OCI-LY7 (cell line): ENCODE measurements at regions not wholly inside any gene's neighbourhood (a gene's known extent, or its start where the extent isn't known, plus 50 kb on each side); places are given as distances from the start of the nearest gene placed in this dataset.

ENCODE experiments used
- EZH2phosphoT487 ChIP-seq: fragments of 200-600 bp; sonication (generic); IDR thresholded peaks from 2 replicates; pipeline ENCODE4 v1.6.1; 2018; ENCODE audit warnings: low read depth, borderline replicate concordance, mild to moderate bottlenecking, mixed run types, antibody characterized with exemption, low read length, moderate library complexity, mixed read lengths
- TF ChIP-seq, protein P1 (sequence below): fragments of 200-600 bp; sonication (generic); conservative IDR thresholded peaks from 2 replicates; pipeline ENCODE4 v1.5.1; 2014; ENCODE audit warnings: mild to moderate bottlenecking, antibody characterized with exemption, low read length, moderate library complexity, mixed read lengths

DNA sequence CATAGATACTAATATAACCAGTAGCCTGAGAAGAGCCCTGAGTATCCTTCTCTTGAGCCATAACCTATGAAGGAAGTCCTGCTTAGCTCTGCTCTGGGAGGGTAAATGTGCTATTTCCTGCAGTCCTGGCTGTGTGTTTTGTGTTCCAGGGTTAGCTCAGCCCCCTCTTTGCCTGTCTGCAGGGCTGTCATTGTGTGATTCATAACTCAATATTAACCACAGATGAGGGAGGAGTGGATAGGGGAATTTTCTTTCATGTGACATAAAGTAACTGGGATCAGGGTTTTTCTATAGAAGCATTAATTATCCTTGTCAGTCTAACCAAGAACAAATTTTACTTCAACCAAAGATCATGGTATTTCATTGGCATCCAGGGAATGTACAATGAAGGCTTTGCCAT, 183.3 kb upstream of the ZBTB20 start:
- TF ChIP-seq, protein P1, sequence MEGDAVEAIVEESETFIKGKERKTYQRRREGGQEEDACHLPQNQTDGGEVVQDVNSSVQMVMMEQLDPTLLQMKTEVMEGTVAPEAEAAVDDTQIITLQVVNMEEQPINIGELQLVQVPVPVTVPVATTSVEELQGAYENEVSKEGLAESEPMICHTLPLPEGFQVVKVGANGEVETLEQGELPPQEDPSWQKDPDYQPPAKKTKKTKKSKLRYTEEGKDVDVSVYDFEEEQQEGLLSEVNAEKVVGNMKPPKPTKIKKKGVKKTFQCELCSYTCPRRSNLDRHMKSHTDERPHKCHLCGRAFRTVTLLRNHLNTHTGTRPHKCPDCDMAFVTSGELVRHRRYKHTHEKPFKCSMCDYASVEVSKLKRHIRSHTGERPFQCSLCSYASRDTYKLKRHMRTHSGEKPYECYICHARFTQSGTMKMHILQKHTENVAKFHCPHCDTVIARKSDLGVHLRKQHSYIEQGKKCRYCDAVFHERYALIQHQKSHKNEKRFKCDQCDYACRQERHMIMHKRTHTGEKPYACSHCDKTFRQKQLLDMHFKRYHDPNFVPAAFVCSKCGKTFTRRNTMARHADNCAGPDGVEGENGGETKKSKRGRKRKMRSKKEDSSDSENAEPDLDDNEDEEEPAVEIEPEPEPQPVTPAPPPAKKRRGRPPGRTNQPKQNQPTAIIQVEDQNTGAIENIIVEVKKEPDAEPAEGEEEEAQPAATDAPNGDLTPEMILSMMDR, result no peak
- no peak for TF ChIP-seq EZH2phosphoT487
